GM19351 (cell line): ENCODE measurements at regions not wholly inside any gene's neighbourhood (a gene's known extent, or its start where the extent isn't known, plus 50 kb on each side); places are given as distances from the start of the nearest gene placed in this dataset.

Experiments
- ATAC-seq: cut with Tn5 transposase; IDR thresholded peaks from one replicate; pipeline ENCODE4 v1.9.1; 2021; ENCODE audit warnings: mild to moderate bottlenecking, moderate library complexity; ENCODE audit not compliant: unreplicated experiment

GRCh38 chr6:170162775-170163404 lies 128.0 kb downstream of the DLL1 start:
- no peak for ATAC-seq

- no peak for ATAC-seq
Measured at GRCh38 chr6:170162011-170162774, 128.7 kb downstream of the DLL1 start.

GRCh38 chr6:170160628-170161611 lies 130.0 kb downstream of the DLL1 start:
- ATAC-seq, result no peak

GRCh38 chr6:170160031-170160627 lies 130.7 kb downstream of the DLL1 start:
- no peak for ATAC-seq

- ATAC-seq, result no peak
Measured at GRCh38 chr6:170159022-170159965, 131.6 kb downstream of the DLL1 start.

- no peak for ATAC-seq
Measured at GRCh38 chr6:170158296-170159021, 132.4 kb downstream of the DLL1 start.

- no peak for ATAC-seq
Measured at GRCh38 chr6:170157567-170158218, 133.2 kb downstream of the DLL1 start.

- no peak for ATAC-seq
Measured at GRCh38 chr6:170156448-170157375, 134.2 kb downstream of the DLL1 start.

GRCh38 chr6:170155464-170156196 lies 135.2 kb downstream of the DLL1 start:
- no peak for ATAC-seq

GRCh38 chr6:170153436-170154319 lies 137.2 kb downstream of the DLL1 start:
- ATAC-seq, result no peak

- ATAC-seq, result no peak
Measured at GRCh38 chr6:170152989-170153388, 137.9 kb downstream of the DLL1 start.

- ATAC-seq, result no peak
Measured at GRCh38 chr6:170152124-170152926, 138.6 kb downstream of the DLL1 start.

GRCh38 chr6:170151804-170152123 lies 139.1 kb downstream of the DLL1 start:
- ATAC-seq, result no peak

- ATAC-seq, result no peak
Measured at GRCh38 chr6:170151321-170151771, 139.5 kb downstream of the DLL1 start.

- no peak for ATAC-seq
Measured at GRCh38 chr6:170150590-170150945, 140.3 kb downstream of the DLL1 start.
